ENCODE measurements at regions not wholly inside any gene's neighbourhood (a gene's known extent, or its start where the extent isn't known, plus 50 kb on each side); places are given as distances from the start of the nearest gene placed in this dataset.

DNA sequence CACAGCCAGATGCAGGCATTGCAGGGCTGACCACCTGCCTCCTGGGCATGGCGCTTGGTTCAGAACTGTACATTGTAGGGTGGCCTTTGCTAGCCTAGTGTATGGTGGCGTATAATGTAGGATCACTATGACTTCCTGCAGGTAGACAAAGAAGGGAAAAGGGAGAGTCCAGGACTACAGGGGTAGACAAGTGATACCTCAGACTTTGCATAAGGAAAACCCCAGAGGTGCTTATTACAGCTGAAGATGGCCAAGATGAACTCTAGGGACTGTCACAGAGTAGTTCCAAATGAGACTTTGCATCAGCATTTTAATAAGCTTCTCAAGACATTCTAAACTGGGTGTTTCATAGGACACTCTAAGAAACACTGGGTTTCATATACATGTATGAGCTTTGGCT, 116.4 kb upstream of the PUDP start:
- Histone ChIP-seq H3K36me3 (ENCODE audit: control insufficient read depth in 2 of 3, insufficient read depth in 3 of 3, low read length in 3 of 3) (no peaks in the 10 kb centered on the region), H3K4me1 (ENCODE audit: control insufficient read depth in 2 of 3, insufficient read depth in 2 of 3, low read depth in 1 of 3, low read length in 3 of 3) (no peaks in the 10 kb centered on the region), H3K9ac (ENCODE audit: low read length in 3 of 3) (no peak overlapping the region), H3K27ac (ENCODE audit: low read depth in 2 of 2, low read length in 2 of 2) (no peak overlapping the region), H3K9me3 (ENCODE audit: control insufficient read depth in 2 of 3, insufficient read depth in 1 of 3, low read length in 3 of 3) (no peaks in the 10 kb centered on the region), H3K27me3 (ENCODE audit: control insufficient read depth, insufficient read depth, low read length) (no peaks in the 10 kb centered on the region), H3K4me3 (ENCODE audit: low read length in 3 of 3) (no peak overlapping the region)
- TF ChIP-seq CTCF (IDR thresholded peaks at IDR 0.05; ENCODE audit: borderline replicate concordance, extremely low read depth, insufficient read depth): no peak
- no peak for FAIRE-seq
- intact Hi-C loops (cut with DNase I): no loop called here
- DNase-seq: no peak

DNA sequence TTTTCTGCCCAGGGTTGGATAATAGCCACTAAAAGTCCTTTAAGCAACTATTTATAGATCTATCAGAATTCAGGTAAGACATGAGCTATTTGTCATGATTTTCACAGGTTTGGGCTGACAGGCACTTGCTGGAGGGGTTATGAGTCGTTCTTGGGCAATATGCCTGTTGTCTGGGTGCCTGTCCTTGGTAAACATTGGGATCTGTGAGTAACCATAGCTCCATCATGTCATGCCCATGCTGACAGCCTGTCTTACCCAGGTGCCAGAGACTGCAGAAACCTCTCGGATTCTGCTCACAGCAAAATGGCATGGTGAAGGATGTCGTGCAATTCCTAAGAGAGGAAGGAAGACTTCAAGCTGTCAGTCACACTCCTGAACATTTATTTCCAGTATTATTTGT, 116.0 kb upstream of the PUDP start:
- no peak overlapping the region for H3K9ac ChIP-seq (ENCODE audit: low read length in 3 of 3)
- intact Hi-C loops (cut with DNase I): no loop called here
- H3K36me3 ChIP-seq (ENCODE audit: control insufficient read depth in 2 of 3, insufficient read depth in 3 of 3, low read length in 3 of 3): no peaks in the 10 kb centered on the region
- H3K4me1 ChIP-seq (ENCODE audit: control insufficient read depth in 2 of 3, insufficient read depth in 2 of 3, low read depth in 1 of 3, low read length in 3 of 3): no peaks in the 10 kb centered on the region
- H3K9me3 ChIP-seq (ENCODE audit: control insufficient read depth in 2 of 3, insufficient read depth in 1 of 3, low read length in 3 of 3): no peaks in the 10 kb centered on the region
- DNase-seq (no peak), FAIRE-seq (no peak)
- H3K27me3 ChIP-seq (ENCODE audit: control insufficient read depth, insufficient read depth, low read length): no peaks in the 10 kb centered on the region
- no peak overlapping the region for H3K27ac ChIP-seq (ENCODE audit: low read depth in 2 of 2, low read length in 2 of 2)
- TF ChIP-seq CTCF (IDR thresholded peaks at IDR 0.05; ENCODE audit: borderline replicate concordance, extremely low read depth, insufficient read depth): no peak
- no peak overlapping the region for H3K4me3 ChIP-seq (ENCODE audit: low read length in 3 of 3)

- H3K27me3 ChIP-seq (ENCODE audit: control insufficient read depth, insufficient read depth, low read length): no peaks in the 10 kb centered on the region
- no peak overlapping the region for H3K4me3 ChIP-seq (ENCODE audit: low read length in 3 of 3)
- H3K4me1 ChIP-seq (ENCODE audit: control insufficient read depth in 2 of 3, insufficient read depth in 2 of 3, low read depth in 1 of 3, low read length in 3 of 3): no peaks in the 10 kb centered on the region
- intact Hi-C loops (cut with DNase I): no loop called here
- H3K27ac ChIP-seq (ENCODE audit: low read depth in 2 of 2, low read length in 2 of 2): no peak overlapping the region
- no peak for FAIRE-seq
- H3K9me3 ChIP-seq (ENCODE audit: control insufficient read depth in 2 of 3, insufficient read depth in 1 of 3, low read length in 3 of 3): no peaks in the 10 kb centered on the region
- DNase-seq: no peak
- no peak overlapping the region for H3K9ac ChIP-seq (ENCODE audit: low read length in 3 of 3)
- no peak for TF ChIP-seq CTCF (IDR thresholded peaks at IDR 0.05; ENCODE audit: borderline replicate concordance, extremely low read depth, insufficient read depth)
- H3K36me3 ChIP-seq (ENCODE audit: control insufficient read depth in 2 of 3, insufficient read depth in 3 of 3, low read length in 3 of 3): no peaks in the 10 kb centered on the region
These were observed 115.4 kb upstream of the PUDP start for GRCh38 chrX:7263330-7263729.

GRCh38 chrX:7262551-7262950, 114.6 kb upstream of the PUDP start:
- no peak for FAIRE-seq

More at GRCh38 chrX:7262551-7262950, 114.6 kb upstream of the PUDP start:
- Histone ChIP-seq H3K27ac (ENCODE audit: low read depth in 2 of 2, low read length in 2 of 2) (no peak overlapping the region), H3K4me3 (ENCODE audit: low read length in 3 of 3) (no peak overlapping the region), H3K9me3 (ENCODE audit: control insufficient read depth in 2 of 3, insufficient read depth in 1 of 3, low read length in 3 of 3) (no peaks in the 10 kb centered on the region), H3K9ac (ENCODE audit: low read length in 3 of 3) (no peak overlapping the region), H3K4me1 (ENCODE audit: control insufficient read depth in 2 of 3, insufficient read depth in 2 of 3, low read depth in 1 of 3, low read length in 3 of 3) (no peaks in the 10 kb centered on the region), H3K27me3 (ENCODE audit: control insufficient read depth, insufficient read depth, low read length) (no peaks in the 10 kb centered on the region), H3K36me3 (ENCODE audit: control insufficient read depth in 2 of 3, insufficient read depth in 3 of 3, low read length in 3 of 3) (no peaks in the 10 kb centered on the region)
- DNase-seq: no peak
- intact Hi-C loops (cut with DNase I): no loop called here
- TF ChIP-seq CTCF (IDR thresholded peaks at IDR 0.05; ENCODE audit: borderline replicate concordance, extremely low read depth, insufficient read depth): no peak
